PC-9 (cell line): ENCODE measurements at regions not wholly inside any gene's neighbourhood (a gene's known extent, or its start where the extent isn't known, plus 50 kb on each side); places are given as distances from the start of the nearest gene placed in this dataset.

Experiments used
- BruUV-seq: library from RNA; stranded (reverse); fragments of 400-500 nt; replicated peaks from 2 replicates; lab custom pipeline; 2021; lab: Mats Ljungman, UMichigan
- CTCF ChIA-PET: fragments of 300-600 bp; sonication (Branson Sonifier 250); formaldehyde crosslinking; loops from one replicate; lab custom pipeline; 2022; ENCODE audit warnings: antibody characterized with exemption; lab: Charles Lee
- POLR2A ChIA-PET: fragments of 300-600 bp; sonication (Branson Sonifier 250); formaldehyde crosslinking; loops from one replicate; lab custom pipeline; 2022; ENCODE audit warnings: antibody characterized with exemption; ENCODE audit not compliant: unreplicated experiment; lab: Charles Lee
- DNase-seq, 2 experiments: peaks; one replicate each; pipeline versions ENCODE4 v3.0.0 to v3.0.0-alpha.2; 2015 to 2022; ENCODE audit warnings: mixed read lengths in 1 of 2
- H2AFZ ChIP-seq: fragments of 200-600 bp; sonication (generic); 2 replicates; pipeline ENCODE4 v1.8.1; 2017; ENCODE audit warnings: antibody characterized with exemption
- H3F3A ChIP-seq: fragments of 200-600 bp; sonication (generic); 2 replicates; pipeline ENCODE4 v1.8.1; 2017; ENCODE audit warnings: antibody characterized with exemption, mild to moderate bottlenecking, low read depth; ENCODE audit not compliant: insufficient read depth
- H3K27ac ChIP-seq: fragments of 200-600 bp; sonication (generic); 2 replicates; pipeline ENCODE4 v1.6.1; 2016; ENCODE audit warnings: mixed run types
- H3K27me3 ChIP-seq: fragments of 200-600 bp; sonication (generic); 2 replicates; pipeline ENCODE4 v1.6.1; 2016; ENCODE audit warnings: low read depth, mixed run types; ENCODE audit not compliant: insufficient read depth
- H3K36me3 ChIP-seq: fragments of 200-600 bp; sonication (generic); 2 replicates; pipeline ENCODE4 v1.6.1; 2016; ENCODE audit warnings: low read depth, mixed run types
- H3K4me1 ChIP-seq: fragments of 200-600 bp; sonication (generic); replicated peaks from 2 replicates; pipeline ENCODE4 v1.6.1; 2016; ENCODE audit warnings: mixed run types; ENCODE audit not compliant: insufficient read depth
- H3K4me2 ChIP-seq: fragments of 200-600 bp; sonication (generic); 2 replicates; pipeline ENCODE4 v1.6.1; 2017; ENCODE audit warnings: mixed run types
- H3K4me3 ChIP-seq: fragments of 200-600 bp; sonication (generic); 2 replicates; pipeline ENCODE4 v1.6.1; 2016; ENCODE audit warnings: mixed run types
- H3K79me2 ChIP-seq: fragments of 200-600 bp; sonication (generic); 2 replicates; pipeline ENCODE4 v1.6.1; 2017; ENCODE audit warnings: low read depth, mixed run types
- H3K9me2 ChIP-seq: fragments of 200-600 bp; sonication (generic); 2 replicates; pipeline ENCODE4 v1.8.1; 2017; ENCODE audit warnings: mild to moderate bottlenecking; ENCODE audit not compliant: insufficient read depth
- H3K9me3 ChIP-seq: fragments of 200-600 bp; sonication (generic); 2 replicates; pipeline ENCODE4 v1.8.1; 2016; ENCODE audit warnings: low read depth; ENCODE audit not compliant: insufficient read depth
- H4K20me1 ChIP-seq: fragments of 200-600 bp; sonication (generic); 2 replicates; pipeline ENCODE4 v1.8.1; 2017; ENCODE audit not compliant: insufficient read depth
- CTCF ChIP-seq: fragments of 200-600 bp; sonication (generic); conservative IDR thresholded peaks from 2 replicates; pipeline ENCODE4 v1.6.1; 2017; ENCODE audit warnings: mixed run types, antibody characterized with exemption, mild to moderate bottlenecking, moderate library complexity
- EZH2 ChIP-seq: fragments of 200-600 bp; sonication (generic); IDR thresholded peaks from 2 replicates; pipeline ENCODE4 v1.8.0; 2017; ENCODE audit warnings: antibody characterized with exemption, low read depth
- intact Hi-C: fragments of 100-400 bp; cut with micrococcal nuclease; formaldehyde crosslinking; loops from one replicate; pipeline ENCODE4 v1.10.0; 2022; ENCODE audit not compliant: unreplicated experiment

DNA sequence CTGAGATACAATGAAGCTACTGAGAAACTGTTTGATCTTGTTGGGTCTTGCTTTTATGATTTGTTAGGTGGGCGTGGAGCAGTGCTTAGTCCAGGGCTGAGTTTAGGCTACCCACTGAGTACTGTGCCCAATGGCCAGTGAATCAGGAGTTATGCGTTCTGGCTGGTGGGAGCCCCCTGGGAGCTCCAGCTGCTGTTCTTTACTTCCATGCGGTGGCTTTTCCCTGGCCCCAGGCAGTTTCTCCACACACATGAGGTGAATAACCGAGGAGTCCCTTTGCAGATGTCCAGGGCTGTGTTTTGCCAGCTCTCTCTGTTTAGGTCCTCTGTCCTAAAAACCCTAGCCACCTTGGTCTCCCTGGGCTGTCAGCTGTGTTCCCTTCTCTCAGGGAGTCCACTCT is 106.5 kb downstream of the KLF13 start:
- no peak overlapping the region for H3K4me2 ChIP-seq
- H4K20me1 ChIP-seq = no peaks in the 10 kb centered on the region
- no peaks in the 10 kb centered on the region for H3K4me1 ChIP-seq
- POLR2A ChIA-PET = no interaction called here
- intact Hi-C loops = no loop called here
- no peak overlapping the region for H2AFZ ChIP-seq
- H3K79me2 ChIP-seq = no peaks in the 10 kb centered on the region
- no peaks in the 10 kb centered on the region for H3K9me2 ChIP-seq
- no peak overlapping the region for H3K4me3 ChIP-seq
- TF ChIP-seq EZH2 = no peak
- TF ChIP-seq CTCF = no peak
- H3K27ac ChIP-seq = no peak overlapping the region
- no peak for DNase-seq
- peaks cover 39% of the 10 kb centered on the region for H3K27me3 ChIP-seq
- CTCF ChIA-PET = no interaction called here
- H3K36me3 ChIP-seq = no peaks in the 10 kb centered on the region
- H3K9me3 ChIP-seq = no peaks in the 10 kb centered on the region
- no peaks in the 10 kb centered on the region for H3F3A ChIP-seq
- no TSS peak for BruUV-seq

DNA sequence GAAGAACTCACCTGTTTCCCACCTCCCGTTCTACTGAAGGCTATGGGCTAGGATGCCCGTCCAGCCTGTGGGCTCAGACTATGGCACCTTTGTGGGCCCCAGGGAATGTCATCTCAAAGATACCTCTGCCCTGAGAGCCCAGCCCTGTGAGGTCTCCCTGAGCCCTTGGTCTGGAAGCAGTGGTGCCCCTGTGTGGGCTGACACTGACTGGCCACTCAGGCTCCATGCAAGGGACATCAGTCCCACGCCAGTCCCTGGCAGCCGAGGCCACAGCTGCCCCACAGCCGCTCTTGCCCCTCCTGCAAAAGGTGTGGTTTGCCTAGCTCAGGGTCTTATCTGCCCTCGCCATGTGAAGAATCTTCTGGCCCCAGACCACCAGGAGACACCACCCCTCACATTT is 106.9 kb downstream of the KLF13 start:
- no peak overlapping the region for H3K27ac ChIP-seq
- BruUV-seq = no TSS peak
- H3K36me3 ChIP-seq = no peaks in the 10 kb centered on the region
- no peak overlapping the region for H3K4me2 ChIP-seq
- intact Hi-C loops = no loop called here
- no peak overlapping the region for H2AFZ ChIP-seq
- H4K20me1 ChIP-seq = no peaks in the 10 kb centered on the region
- DNase-seq = no peak
- H3K9me3 ChIP-seq = no peaks in the 10 kb centered on the region
- no peaks in the 10 kb centered on the region for H3K79me2 ChIP-seq
- H3F3A ChIP-seq = no peaks in the 10 kb centered on the region
- no peak overlapping the region for H3K4me3 ChIP-seq
- H3K4me1 ChIP-seq = no peaks in the 10 kb centered on the region
- ChIA-PET CTCF (no interaction called here), POLR2A (no interaction called here)
- peaks cover 39% of the 10 kb centered on the region for H3K27me3 ChIP-seq
- TF ChIP-seq CTCF = no peak
- no peaks in the 10 kb centered on the region for H3K9me2 ChIP-seq

GRCh38 chr15:31434275-31434587 is 107.6 kb downstream of the KLF13 start:
- POLR2A ChIA-PET = no interaction called here
- Histone ChIP-seq H3K4me1 (no peaks in the 10 kb centered on the region), H3K4me2 (no peak overlapping the region), H3K79me2 (no peaks in the 10 kb centered on the region), H3K9me2 (no peaks in the 10 kb centered on the region), H3K27me3 (peaks cover 34% of the 10 kb centered on the region), H3K27ac (no peak overlapping the region), H3K36me3 (no peaks in the 10 kb centered on the region), H3K4me3 (no peak overlapping the region), H2AFZ (no peak overlapping the region), H4K20me1 (no peaks in the 10 kb centered on the region), H3F3A (no peaks in the 10 kb centered on the region), H3K9me3 (no peaks in the 10 kb centered on the region)
- no peak for TF ChIP-seq CTCF
- no peak for TF ChIP-seq EZH2
- DNase-seq = no peak
- BruUV-seq = no TSS peak
- CTCF ChIA-PET = no interaction called here
- intact Hi-C loops = no loop called here
